ENCODE measurements at regions not wholly inside any gene's neighbourhood (a gene's known extent, or its start where the extent isn't known, plus 50 kb on each side); places are given as distances from the start of the nearest gene placed in this dataset.

DNA sequence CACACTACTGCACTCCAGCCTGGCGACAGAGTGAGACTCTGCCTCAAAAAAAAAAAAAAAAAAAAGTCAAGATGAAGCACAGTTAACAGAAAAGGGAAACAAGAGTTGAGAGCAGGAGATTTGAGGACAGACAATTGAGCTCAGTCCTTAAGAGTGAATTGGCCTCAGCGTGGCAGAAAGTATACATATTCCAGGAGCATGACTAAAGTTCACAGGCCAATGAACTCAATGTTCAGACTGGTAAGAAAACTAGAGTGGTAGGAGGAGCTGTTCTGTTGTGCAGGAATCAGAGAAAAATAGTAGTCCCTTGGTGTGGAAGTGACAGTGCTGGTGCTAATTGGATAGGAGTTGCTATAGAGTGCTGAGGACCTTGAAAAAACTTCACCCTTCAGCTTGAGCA, 60.0 kb downstream of the NRN1 start:
- DNase-seq (ENCODE audit: low spot score) = no peak

DNA sequence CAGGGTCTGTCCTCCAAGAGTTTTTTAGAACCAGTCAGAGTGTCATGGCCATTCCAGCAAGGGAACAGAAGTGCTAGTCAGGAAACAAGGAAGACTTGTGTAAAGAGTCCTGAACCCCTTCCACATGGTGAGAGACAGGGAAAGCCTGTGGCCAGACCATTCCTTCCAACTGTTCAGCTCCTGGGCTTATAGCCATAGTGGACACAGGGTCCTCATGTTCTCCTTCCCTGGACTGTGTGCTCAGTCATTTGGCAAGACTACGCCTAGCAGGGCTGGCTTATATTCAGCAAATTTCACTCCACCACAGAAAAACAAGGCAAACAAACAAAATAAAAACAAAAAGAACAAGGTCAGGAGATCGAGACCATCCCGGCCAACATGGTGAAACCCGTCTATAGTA, 60.5 kb downstream of the NRN1 start:
- DNase-seq (ENCODE audit: low spot score) = no peak

GRCh38 chr6:5943591-5943990, 63.1 kb downstream of the NRN1 start:
- DNase-seq (ENCODE audit: low spot score) = no peak

DNA sequence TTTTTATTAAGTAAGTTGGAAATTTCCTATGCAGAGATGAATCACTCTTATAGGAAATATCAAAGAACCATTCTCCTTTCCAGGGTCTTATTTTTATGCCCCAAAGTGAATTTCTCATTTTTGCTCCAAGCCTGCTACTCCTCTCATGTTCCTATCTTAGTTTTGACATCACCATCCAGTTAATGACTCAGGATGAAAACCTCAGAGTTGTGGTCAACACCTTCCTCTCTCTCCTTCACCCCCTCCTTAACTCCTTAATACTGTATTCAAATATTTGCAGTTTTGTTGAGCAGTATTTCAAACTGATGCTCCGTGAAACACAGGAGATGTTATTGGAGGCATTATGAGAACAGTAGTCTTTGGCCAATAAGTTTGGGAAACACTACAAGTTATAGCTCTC, 64.1 kb downstream of the NRN1 start:
- DNase-seq (ENCODE audit: low spot score) = no peak

GRCh38 chr6:5941188-5941587, 65.5 kb downstream of the NRN1 start:
- no peak for DNase-seq (ENCODE audit: low spot score)

DNA sequence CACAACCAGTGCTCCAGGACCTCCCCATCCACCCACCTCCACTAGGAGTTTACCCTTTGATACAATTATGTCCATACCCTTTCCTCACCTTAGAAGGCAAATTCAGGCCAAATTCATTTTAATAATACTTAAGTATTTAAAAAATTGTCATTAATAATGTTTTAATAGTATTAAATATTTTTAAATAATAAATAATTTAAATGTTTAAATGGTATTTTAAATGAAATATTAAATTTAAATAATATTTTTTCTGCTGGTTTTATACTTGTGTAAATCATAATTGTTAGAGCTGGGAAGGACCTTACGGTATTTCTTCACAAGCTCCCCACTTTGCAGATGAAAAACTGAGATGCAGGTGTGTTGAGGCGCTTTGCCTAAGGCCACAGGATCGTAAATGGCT, 67.8 kb downstream of the NRN1 start:
- no peak for DNase-seq (ENCODE audit: low spot score)

DNA sequence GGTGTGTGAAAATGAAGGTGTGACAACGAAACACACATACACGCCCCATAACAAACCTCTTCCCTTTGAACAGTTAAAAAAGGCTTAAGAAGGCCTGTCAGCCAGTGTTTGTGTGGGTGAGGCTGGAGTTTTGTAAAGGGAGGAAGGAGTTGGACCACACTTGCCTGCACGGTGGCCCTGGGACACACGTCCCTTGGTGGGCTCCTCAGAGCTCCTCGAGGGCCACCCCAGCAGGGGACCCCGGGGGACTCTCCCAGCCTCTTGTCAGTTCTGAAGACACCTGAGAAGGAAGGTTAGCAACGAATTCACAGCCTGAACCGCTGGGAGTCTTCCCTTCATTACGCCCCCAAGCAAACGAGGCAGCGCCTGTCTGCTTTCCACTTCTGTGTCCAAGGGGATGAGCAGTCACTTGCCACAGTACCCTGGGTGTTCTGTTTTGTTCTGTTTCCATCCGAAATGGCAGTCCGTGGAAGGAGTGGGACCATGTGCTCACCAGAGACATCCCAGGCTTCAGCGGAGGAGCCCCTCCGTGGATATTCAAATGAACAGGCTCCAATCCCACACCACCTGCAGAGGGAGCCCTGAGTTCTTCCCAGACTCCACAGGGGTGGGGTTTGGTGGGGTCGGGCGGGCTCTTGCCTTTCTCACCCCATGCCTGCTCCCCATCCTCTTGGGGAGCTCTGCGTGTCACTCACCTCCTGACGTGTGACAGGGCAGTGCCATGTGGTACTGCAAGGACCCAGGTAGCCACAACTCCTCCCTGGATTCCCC, 68.6 kb downstream of the NRN1 start:
- DNase-seq (ENCODE audit: low spot score) = no peak

DNA sequence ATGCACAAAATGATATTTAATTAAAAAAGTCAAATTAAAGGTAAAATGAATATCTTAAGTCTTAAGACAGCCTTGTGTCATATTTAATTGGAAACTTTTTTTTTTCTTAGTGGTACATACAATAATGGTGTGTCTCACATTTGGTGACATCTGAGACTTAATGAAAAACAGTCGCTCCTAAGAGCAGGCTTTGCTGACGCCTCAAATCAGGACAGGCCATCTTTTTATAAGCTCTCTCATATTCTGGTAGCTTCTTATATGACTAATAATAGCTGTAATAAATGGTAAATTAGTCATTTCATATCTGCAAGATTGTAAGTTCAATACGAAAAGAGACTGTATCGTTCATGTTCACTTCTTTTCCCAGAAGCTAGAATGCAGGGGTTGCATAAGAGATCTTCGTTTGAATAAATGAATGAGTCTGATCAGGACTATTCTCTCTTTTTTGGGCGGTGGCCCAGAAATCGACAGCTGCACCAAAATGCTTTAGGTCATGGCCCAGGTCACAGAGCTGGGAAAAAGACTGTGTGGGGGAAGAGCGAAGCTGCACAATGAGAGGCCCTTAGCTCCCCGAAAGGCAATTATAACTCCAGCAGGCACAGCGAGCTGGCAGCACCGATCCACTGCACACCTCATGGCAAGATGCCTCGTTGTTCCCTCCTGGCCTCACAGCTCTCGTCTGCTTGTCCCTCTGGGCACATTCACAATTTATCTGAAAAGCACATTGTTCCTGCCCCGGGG, 69.4 kb downstream of the NRN1 start:
- no peak for DNase-seq (ENCODE audit: low spot score)

DNA sequence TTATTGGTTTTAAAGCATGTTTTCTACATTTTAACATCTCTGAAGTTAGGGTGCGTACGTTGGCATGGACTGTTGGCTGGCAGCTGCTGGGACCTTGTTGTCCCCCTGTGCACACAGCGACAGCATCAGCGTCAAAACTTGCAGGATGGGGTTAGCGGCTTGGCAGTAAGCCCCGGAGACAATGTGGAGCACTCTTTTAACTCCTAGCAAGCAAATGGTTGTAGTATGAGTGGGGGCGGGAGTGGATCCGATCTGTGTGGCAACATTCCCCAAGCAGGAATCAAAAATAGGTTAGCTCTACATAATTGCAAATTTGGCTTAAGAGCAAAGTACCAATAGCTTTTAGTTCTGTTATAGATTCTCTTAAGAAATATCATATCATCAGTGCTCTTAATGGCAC, 70.1 kb downstream of the NRN1 start:
- DNase-seq (ENCODE audit: low spot score) = no peak

- no peak for DNase-seq (ENCODE audit: low spot score)
Measured at GRCh38 chr6:5936140-5936539, 70.6 kb downstream of the NRN1 start.

DNA sequence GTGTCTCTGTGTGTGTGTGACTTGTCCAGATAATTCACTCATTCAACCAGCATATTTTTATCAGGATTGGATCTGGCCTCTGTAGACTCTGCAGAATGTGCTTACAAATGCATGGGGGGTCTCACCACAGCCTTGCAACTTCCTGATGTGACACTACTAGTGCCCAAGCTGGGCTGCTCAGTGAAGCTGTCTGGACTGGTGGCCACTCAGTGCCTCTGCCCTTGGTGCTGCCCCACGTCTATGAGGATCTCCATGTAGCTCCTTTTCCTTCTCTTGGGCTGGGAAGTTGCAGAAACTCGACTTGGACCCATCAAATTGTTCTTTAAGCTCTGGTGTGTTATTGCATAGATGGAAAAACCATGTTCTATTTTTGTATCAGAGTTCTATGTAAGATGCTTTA, 75.8 kb downstream of the NRN1 start:
- DNase-seq (ENCODE audit: low spot score) = no peak

GRCh38 chr6:5930143-5930770, 76.5 kb downstream of the NRN1 start:
- DNase-seq (ENCODE audit: low spot score) = no peak

- DNase-seq (ENCODE audit: low spot score) = no peak
Measured at GRCh38 chr6:5923840-5924239, 82.9 kb downstream of the NRN1 start.

- DNase-seq (ENCODE audit: low spot score) = no peak
Measured at GRCh38 chr6:5922230-5922629, 84.5 kb downstream of the NRN1 start.

GRCh38 chr6:5909721-5910120, 97.0 kb downstream of the NRN1 start:
- no peak for DNase-seq (ENCODE audit: low spot score)

DNA sequence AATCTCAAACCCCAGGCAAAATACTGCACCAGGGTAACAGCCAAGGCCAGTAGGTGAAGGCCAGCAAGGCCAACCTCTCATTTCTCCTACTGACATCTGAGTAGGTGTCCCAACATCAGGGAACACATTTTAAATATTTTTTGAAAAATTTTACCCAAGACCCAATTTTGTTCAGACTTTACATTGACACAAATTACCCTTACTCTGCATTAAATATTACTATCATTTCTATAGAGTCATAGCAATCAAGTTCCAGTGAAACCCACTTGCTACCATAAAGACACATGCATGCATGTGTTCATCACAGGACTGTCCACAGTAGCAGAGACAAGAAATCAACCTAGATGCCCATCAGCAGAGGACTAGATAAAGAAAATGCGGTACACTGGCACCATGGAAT, 99.9 kb downstream of the NRN1 start:
- DNase-seq (ENCODE audit: low spot score) = no peak

GRCh38 chr6:5906340-5906670, 100.4 kb downstream of the NRN1 start:
- no peak for DNase-seq (ENCODE audit: low spot score)

- no peak for DNase-seq (ENCODE audit: low spot score)
Measured at GRCh38 chr6:5905431-5906339, 101.0 kb downstream of the NRN1 start.

GRCh38 chr6:5904532-5904931, 102.2 kb downstream of the NRN1 start:
- DNase-seq (ENCODE audit: low spot score) = no peak

DNA sequence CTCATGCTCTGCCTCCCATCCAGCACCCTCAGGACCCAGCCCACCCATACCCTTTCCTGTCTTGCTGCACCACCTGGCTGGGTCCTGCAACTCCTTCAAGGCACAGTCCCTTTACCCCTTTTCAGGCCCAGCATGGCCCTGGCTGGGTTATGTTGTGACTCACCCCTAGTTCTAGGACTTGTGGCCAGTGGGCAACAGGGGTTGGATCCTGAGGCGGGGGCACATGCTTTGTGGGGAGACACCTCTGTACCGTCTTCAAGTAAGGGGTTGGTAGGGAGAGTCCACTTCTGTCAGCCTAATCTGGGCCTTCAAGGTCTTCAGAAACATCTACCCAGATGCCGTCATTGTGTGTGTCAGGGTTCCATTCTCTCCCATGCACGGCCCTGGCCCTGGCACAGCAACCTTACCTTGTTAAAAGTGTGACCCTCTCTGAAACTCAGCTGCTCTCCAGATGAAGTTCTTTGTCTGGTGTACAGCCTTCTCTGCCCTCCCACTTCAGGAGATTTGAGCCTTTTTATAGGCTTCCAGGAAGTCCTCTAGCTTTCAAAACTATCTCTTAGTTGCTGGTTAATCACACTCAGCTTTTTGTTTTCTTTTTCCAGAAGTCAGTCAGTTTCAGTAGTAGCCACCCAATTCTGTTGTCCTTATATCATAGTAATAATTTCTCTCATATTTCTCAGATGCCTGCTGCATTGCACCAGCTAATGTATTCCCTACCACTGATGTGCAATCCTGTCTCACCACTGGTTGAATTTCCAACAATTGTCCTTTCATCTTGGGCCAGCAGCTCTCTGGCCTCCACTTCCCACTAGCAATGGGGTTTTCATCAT, 107.3 kb downstream of the NRN1 start:
- no peak for DNase-seq (ENCODE audit: low spot score)

DNA sequence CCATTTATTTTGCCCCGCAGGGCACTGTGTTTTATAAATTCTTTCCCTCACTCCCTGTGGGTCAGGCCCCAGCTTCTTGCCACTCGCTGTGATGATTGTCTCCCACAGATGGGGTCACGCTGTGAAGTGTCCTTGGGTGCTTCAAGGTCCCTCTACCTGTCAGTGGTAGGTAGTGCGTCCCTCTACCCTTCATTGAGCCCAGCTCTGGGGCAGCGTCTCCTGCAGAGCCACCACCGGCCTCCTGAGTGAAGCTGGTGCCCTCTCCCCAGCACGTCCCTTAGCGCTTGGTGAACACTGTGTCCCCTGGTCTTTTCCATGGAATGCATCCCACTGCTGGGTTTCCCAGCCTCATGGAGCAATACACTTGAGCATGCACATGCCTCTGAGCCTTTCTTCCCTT, 108.2 kb downstream of the NRN1 start:
- no peak for DNase-seq (ENCODE audit: low spot score)

DNA sequence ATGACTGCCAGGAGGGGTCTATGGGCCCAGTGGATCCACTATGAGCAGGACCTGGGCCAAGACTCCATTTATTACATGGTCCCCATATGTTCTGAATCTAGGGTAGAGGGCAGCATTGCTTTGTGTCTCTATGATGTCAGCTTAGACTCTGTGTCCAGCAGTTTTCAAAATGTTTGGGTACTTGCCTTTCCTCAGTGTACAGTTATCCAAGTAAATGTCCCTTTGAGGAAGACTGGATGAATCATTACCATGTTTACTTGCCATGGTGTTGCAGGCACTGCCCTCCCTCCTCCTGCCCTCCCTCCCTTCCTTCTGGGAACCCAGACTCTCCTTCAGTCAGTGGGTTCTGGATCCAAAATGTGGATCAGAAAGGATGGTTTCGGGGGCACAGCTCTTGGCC, 108.6 kb downstream of the NRN1 start:
- no peak for DNase-seq (ENCODE audit: low spot score)

Data from germinal center (tissue), 1 donor.